ENCODE measurements at regions not wholly inside any gene's neighbourhood (a gene's known extent, or its start where the extent isn't known, plus 50 kb on each side); places are given as distances from the start of the nearest gene placed in this dataset.

DNA sequence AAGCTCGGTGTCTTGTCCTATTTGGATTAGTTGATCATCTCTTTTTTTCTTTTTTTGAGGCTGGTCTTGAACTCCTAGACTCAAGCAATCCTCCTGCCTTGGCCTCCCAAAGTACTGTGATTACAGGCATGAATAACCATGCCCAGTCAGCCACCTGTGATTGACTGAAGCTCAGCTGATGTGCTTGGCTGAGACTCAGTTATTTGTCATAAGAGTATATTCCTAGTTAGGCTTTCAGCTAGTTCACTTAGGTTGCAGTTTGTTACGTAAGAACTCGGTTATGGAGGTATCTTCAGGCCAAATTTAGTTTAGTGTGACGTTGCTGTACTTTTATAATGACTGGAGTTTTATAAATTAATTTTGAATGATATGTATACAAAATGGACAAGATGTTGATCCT lies 365.0 kb downstream of the SV2B start:
- no peak for FAIRE-seq
- no peak for DNase-seq (ENCODE audit: insufficient read length, low spot score)
- no peak for TF ChIP-seq POLR2A (IDR thresholded peaks at IDR 0.05; ENCODE audit: low read depth, low read length)
- no peak for TF ChIP-seq SPI1 (IDR thresholded peaks at IDR 0.05; ENCODE audit: low read depth, low read length)
- no peak for TF ChIP-seq POU2F2 (IDR thresholded peaks at IDR 0.05; ENCODE audit: low read depth, low read length)
- no peak for TF ChIP-seq TAF1 (IDR thresholded peaks at IDR 0.05; ENCODE audit: low read depth, low read length)
- TF ChIP-seq POLR2AphosphoS5 (IDR thresholded peaks at IDR 0.05; ENCODE audit: low read depth, low read length): no peak
- TF ChIP-seq PAX5 (IDR thresholded peaks at IDR 0.05; ENCODE audit: insufficient read depth, low read length, severe bottlenecking): no peak

DNA sequence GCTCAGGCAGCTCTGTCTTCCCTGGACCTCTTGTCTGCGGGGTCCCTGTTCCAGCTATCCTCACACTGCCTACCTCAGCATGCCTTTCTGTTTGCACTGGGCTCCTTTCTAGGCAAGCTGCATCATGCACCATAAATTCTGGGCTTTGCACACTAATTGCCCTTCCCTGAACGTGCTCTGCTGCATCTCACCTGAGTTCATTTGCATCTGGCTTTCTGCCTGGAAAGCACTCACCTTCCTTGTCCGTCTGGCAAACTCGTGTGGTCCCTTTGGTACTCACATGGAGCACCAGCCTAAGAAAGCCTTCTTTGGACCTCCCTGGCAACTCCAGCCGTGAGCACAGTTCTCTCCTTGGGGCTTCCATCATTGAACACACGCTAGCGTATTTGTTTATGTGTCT lies 365.6 kb downstream of the SV2B start:
- DNase-seq (ENCODE audit: insufficient read length, low spot score) (no peak), FAIRE-seq (no peak)
- TF ChIP-seq POLR2AphosphoS5 (IDR thresholded peaks at IDR 0.05; ENCODE audit: low read depth, low read length) (no peak), TAF1 (IDR thresholded peaks at IDR 0.05; ENCODE audit: low read depth, low read length) (no peak), POU2F2 (IDR thresholded peaks at IDR 0.05; ENCODE audit: low read depth, low read length) (no peak), SPI1 (IDR thresholded peaks at IDR 0.05; ENCODE audit: low read depth, low read length) (no peak), POLR2A (IDR thresholded peaks at IDR 0.05; ENCODE audit: low read depth, low read length) (no peak), PAX5 (IDR thresholded peaks at IDR 0.05; ENCODE audit: insufficient read depth, low read length, severe bottlenecking) (no peak)

DNA sequence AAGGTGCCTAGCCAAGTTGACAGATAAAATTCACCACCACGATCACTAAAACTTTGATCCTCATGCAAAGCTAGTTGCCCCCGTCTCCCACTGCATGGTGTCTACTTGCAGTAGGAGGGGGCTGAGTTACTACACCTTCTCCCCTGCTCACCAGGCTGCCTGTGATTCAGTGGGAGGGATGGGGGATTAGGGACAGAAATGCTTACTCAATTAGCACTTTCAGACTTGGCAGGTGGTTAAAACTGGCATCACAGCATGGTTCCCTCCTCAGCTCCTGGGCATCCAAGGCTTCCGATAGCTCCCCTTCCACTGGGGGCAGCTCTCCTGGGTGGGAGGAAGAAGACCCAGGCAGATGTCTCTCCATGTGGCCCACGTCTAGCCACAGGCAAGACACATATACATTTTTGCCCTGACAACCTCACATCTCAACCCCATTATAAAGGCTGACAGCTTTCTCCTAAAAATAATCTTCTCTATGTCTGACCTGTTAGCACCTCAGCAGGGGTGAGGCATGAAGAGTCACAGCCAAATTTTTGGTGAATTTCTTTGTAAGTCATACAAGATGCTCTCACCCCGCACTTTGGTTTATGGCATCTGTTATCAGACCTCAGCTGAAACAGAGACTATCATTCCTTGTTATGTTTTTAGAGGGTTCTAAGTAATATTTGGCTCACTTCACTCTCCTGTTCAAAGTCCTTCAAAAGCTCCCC lies 369.0 kb downstream of the SV2B start:
- FAIRE-seq: no peak

DNA sequence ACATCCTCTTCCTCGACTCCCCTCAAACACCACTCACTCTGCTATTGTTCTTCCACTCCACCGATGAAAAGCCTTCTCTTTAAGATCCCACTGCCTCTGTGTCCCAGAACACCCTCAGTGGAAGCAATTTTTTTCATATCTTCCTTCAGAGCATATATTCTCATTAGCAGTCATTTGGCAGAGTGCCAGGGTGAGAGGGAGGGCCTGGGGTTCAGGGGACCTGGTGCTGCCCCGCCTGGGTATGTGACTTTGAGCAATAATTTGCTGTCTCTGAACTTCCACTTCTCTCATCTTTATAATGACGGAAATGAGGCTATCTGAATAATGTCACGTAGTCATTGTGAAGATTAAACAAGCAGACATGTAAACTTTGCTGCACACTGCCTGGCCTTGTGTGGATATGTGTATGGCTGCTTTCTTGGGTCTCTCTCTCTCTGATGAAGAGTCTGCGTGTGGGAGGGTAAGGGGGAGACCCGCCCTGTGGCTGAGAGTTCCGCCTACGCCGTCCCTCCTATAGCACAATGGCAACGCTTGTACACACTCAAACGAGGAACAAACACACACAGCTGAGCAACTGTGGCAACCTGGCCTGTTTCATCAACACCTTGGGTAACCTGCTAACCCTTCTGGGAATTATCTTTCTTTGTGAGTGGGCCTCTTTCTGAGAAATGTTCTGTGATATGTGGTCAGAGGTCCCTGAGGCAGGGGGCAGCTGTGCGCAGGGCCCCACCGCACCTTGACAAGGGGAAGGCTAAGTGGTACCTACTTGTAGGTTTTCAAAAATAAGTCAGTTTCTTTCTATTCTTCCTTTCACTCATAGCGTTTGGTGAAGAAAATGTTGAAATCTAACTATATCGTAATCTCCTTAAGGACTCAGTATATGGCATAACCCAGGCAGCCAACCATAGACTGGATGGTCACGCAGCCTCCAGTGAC lies 369.8 kb downstream of the SV2B start:
- FAIRE-seq (no peak), DNase-seq (ENCODE audit: insufficient read length, low spot score) (no peak)
- TF ChIP-seq PAX5 (IDR thresholded peaks at IDR 0.05; ENCODE audit: insufficient read depth, low read length, severe bottlenecking) (no peak), POLR2A (IDR thresholded peaks at IDR 0.05; ENCODE audit: low read depth, low read length) (no peak), SPI1 (IDR thresholded peaks at IDR 0.05; ENCODE audit: low read depth, low read length) (no peak), TAF1 (IDR thresholded peaks at IDR 0.05; ENCODE audit: low read depth, low read length) (no peak), POLR2AphosphoS5 (IDR thresholded peaks at IDR 0.05; ENCODE audit: low read depth, low read length) (no peak), POU2F2 (IDR thresholded peaks at IDR 0.05; ENCODE audit: low read depth, low read length) (no peak)

More for the DNA sequence above, 369.0 kb downstream of the SV2B start:
- no peak for TF ChIP-seq PAX5 (IDR thresholded peaks at IDR 0.05; ENCODE audit: insufficient read depth, low read length, severe bottlenecking)
- no peak for TF ChIP-seq SPI1 (IDR thresholded peaks at IDR 0.05; ENCODE audit: low read depth, low read length)
- TF ChIP-seq POLR2AphosphoS5 (IDR thresholded peaks at IDR 0.05; ENCODE audit: low read depth, low read length): no peak
- DNase-seq (ENCODE audit: insufficient read length, low spot score): no peak

DNA sequence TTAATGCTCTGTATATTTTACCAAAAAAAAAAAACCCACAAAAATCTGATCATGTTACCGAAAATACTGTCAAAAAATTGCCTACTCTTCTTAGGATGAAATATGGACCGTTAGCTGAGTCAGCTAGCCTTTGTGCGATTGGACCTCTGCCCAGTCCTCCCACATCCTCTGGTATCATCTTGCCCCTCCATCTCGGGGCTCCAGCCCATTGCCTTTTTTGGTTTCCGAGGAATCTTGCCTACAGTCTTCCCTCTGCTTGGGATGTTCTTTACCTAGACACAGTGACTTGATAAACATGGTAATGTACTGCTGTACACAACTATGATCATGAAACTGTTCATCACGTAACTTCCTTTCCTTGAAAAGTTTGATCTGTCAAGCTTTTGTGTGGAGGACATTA lies 371.4 kb downstream of the SV2B start:
- FAIRE-seq: no peak

DNA sequence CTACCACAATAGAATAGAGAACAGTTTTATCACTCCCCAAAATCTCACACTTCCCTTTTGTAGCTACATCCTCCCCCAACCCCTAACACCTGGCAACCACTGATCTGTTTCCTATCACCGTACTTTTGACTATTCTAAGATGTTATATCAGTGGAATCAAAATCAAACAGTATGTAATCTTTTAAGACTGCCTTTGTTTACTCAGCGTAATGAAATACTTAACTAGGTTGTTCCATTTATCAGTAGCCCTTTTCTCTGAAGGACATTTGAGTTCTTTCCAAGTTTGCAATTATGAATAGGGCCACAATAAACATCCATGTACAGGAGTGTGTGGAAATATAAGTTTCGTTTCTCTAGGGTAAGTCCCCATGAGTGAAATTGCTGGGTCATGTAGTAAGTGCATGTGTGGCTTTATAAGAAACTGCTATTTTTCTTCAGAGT lies 372.3 kb downstream of the SV2B start:
- TF ChIP-seq PAX5 (IDR thresholded peaks at IDR 0.05; ENCODE audit: insufficient read depth, low read length, severe bottlenecking): no peak
- no peak for TF ChIP-seq POLR2AphosphoS5 (IDR thresholded peaks at IDR 0.05; ENCODE audit: low read depth, low read length)
- no peak for TF ChIP-seq POU2F2 (IDR thresholded peaks at IDR 0.05; ENCODE audit: low read depth, low read length)
- no peak for FAIRE-seq
- no peak for DNase-seq (ENCODE audit: insufficient read length, low spot score)

More for the DNA sequence above, 371.4 kb downstream of the SV2B start:
- no peak for DNase-seq (ENCODE audit: insufficient read length, low spot score)
- TF ChIP-seq SPI1 (IDR thresholded peaks at IDR 0.05; ENCODE audit: low read depth, low read length) (no peak), TAF1 (IDR thresholded peaks at IDR 0.05; ENCODE audit: low read depth, low read length) (no peak), PAX5 (IDR thresholded peaks at IDR 0.05; ENCODE audit: insufficient read depth, low read length, severe bottlenecking) (no peak), POLR2A (IDR thresholded peaks at IDR 0.05; ENCODE audit: low read depth, low read length) (no peak), POU2F2 (IDR thresholded peaks at IDR 0.05; ENCODE audit: low read depth, low read length) (no peak), POLR2AphosphoS5 (IDR thresholded peaks at IDR 0.05; ENCODE audit: low read depth, low read length) (no peak)

DNA sequence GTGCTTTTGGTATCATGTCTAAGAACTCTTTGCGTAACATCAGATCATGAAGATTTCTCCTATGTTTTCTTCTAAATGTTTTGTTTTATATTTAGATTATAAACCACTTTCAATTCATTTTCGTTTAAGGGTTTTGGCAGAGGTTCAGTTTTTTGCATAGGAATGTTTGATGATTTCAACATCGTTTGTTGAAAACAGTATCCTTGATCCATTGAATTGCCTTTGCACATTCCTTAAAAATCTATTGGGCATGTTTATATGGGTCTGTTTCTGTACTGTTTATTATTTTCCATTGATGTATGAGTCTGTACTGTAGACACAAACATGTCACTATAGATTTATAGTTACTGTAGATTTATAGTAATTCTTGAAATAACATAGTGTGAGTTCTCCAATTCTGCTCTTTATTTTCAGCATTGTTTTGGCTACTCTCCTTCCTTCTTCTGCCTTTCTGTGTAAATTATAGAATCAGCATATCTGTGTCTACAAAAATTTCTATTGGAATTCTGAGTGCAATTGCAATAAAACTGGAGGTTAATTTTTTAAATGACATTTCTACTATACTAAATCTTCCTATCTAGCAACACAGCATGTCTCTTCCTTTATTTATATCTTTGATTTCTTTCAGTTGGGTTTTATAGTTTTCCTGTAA lies 374.0 kb downstream of the SV2B start:
- FAIRE-seq (no peak), DNase-seq (ENCODE audit: insufficient read length, low spot score) (no peak)
- TF ChIP-seq POU2F2 (IDR thresholded peaks at IDR 0.05; ENCODE audit: low read depth, low read length) (no peak), TAF1 (IDR thresholded peaks at IDR 0.05; ENCODE audit: low read depth, low read length) (no peak), POLR2A (IDR thresholded peaks at IDR 0.05; ENCODE audit: low read depth, low read length) (no peak), SPI1 (IDR thresholded peaks at IDR 0.05; ENCODE audit: low read depth, low read length) (no peak), POLR2AphosphoS5 (IDR thresholded peaks at IDR 0.05; ENCODE audit: low read depth, low read length) (no peak)

DNA sequence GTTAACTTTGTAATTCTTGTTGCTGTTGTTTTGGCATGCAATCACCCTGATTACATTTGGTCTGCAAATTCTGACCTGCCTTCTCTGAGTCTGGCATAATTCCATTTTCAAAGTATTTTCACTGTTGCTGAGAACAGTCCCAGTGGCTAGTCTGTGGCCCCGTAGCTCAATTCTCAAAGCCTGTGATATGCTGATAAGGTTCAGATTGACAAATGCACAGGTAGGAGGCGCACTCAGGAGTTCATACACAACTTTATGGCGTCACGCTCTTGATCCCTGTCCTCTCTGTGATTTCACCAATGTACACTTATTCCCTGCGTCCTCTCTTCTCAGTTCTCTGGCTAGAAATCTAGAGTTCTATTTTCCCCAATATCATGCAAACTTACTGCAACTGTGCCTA lies 376.6 kb upstream of the SLCO3A1 start:
- TF ChIP-seq PAX5 (IDR thresholded peaks at IDR 0.05; ENCODE audit: insufficient read depth, low read length, severe bottlenecking) (no peak), SPI1 (IDR thresholded peaks at IDR 0.05; ENCODE audit: low read depth, low read length) (no peak), TAF1 (IDR thresholded peaks at IDR 0.05; ENCODE audit: low read depth, low read length) (no peak)
- no peak for FAIRE-seq
- no peak for DNase-seq (ENCODE audit: insufficient read length, low spot score)

DNA sequence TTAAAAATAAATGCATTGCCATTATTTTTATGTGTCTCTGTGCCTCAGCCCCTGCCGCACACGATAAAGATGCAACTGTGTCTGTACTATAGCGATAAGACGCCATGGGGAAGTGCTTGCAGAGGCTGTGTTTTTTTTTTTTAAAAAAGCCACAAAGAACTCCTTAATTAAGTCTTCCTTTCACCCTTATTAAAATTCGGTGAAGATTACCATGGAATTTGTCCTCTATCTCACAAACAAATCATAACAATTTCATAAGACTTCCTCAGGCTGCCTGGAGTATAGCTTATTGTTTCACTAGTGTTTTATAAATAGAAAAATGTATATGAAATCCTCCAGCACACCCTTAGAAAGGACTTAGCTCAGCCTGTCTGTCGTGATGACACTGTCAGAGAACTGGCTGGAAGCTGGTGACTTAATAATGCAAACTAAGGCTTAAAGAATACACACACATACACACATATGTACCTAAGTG lies 374.8 kb upstream of the SLCO3A1 start:
- no peak for TF ChIP-seq PAX5 (IDR thresholded peaks at IDR 0.05; ENCODE audit: insufficient read depth, low read length, severe bottlenecking)
- TF ChIP-seq POU2F2 (IDR thresholded peaks at IDR 0.05; ENCODE audit: low read depth, low read length): no peak
- TF ChIP-seq TAF1 (IDR thresholded peaks at IDR 0.05; ENCODE audit: low read depth, low read length): no peak
- TF ChIP-seq SPI1 (IDR thresholded peaks at IDR 0.05; ENCODE audit: low read depth, low read length): no peak
- no peak for TF ChIP-seq POLR2AphosphoS5 (IDR thresholded peaks at IDR 0.05; ENCODE audit: low read depth, low read length)
- no peak for TF ChIP-seq POLR2A (IDR thresholded peaks at IDR 0.05; ENCODE audit: low read depth, low read length)
- no peak for DNase-seq (ENCODE audit: insufficient read length, low spot score)
- no peak for FAIRE-seq

Measured in GM12891 (cell line).